Fibroblast of lung (primary cell): ENCODE measurements at regions not wholly inside any gene's neighbourhood (a gene's known extent, or its start where the extent isn't known, plus 50 kb on each side); places are given as distances from the start of the nearest gene placed in this dataset.

Experiments
- DNase-seq, 2 donors: peaks; one replicate each; pipeline versions ENCODE4 v3.0.0 to v3.0.0-alpha.2; 2010; ENCODE audit warnings: low read depth in 2 of 2
- H2AFZ ChIP-seq: 2 replicates; pipeline ENCODE4 v1.5.1; 2012; ENCODE audit warnings: low read length, control low read depth, inconsistent platforms
- H3K27ac ChIP-seq: 2 replicates; pipeline ENCODE4 v1.5.1; 2011; ENCODE audit warnings: low read length, control low read depth; ENCODE audit not compliant: insufficient read depth
- H3K27me3 ChIP-seq: 2 replicates; pipeline ENCODE4 v1.5.1; 2011; ENCODE audit warnings: mild to moderate bottlenecking, low read length; ENCODE audit not compliant: control insufficient read depth, insufficient read depth
- H3K36me3 ChIP-seq: 2 replicates; pipeline ENCODE4 v1.5.1; 2011; ENCODE audit warnings: low read length; ENCODE audit not compliant: control insufficient read depth, insufficient read depth
- H3K4me1 ChIP-seq: 2 replicates; pipeline ENCODE4 v1.5.1; 2011; ENCODE audit warnings: low read length; ENCODE audit not compliant: control insufficient read depth, insufficient read depth; ENCODE audit errors: extremely low read depth
- H3K4me2 ChIP-seq: 2 replicates; pipeline ENCODE4 v1.5.1; 2011; ENCODE audit warnings: low read length, control low read depth; ENCODE audit not compliant: insufficient read depth; ENCODE audit errors: extremely low read depth
- H3K4me3 ChIP-seq, 4 experiments: fragments of 200-600 bp in 1 of 4; sonication (generic) in 1 of 4; replicated peaks in 1 of 4; 2 replicates each; pipeline ENCODE4 v1.5.1; 2011 to 2016; ENCODE audit warnings: low read length in 4 of 4, low read depth in 3 of 4, mild to moderate bottlenecking in 3 of 4, control low read depth in 2 of 4, inconsistent platforms in 1 of 4, mixed read lengths in 1 of 4; ENCODE audit not compliant: insufficient read depth in 1 of 4; ENCODE audit errors: control extremely low read depth in 1 of 4
- H3K79me2 ChIP-seq: 2 replicates; pipeline ENCODE4 v1.5.1; 2012; ENCODE audit warnings: mild to moderate bottlenecking, low read length, inconsistent platforms; ENCODE audit not compliant: control insufficient read depth, insufficient read depth
- H3K9ac ChIP-seq: 2 replicates; pipeline ENCODE4 v1.5.1; 2011; ENCODE audit warnings: mild to moderate bottlenecking, low read length, control low read depth; ENCODE audit not compliant: insufficient read depth
- H3K9me3 ChIP-seq: 2 replicates; pipeline ENCODE4 v1.5.1; 2012; ENCODE audit warnings: low read depth, low read length; ENCODE audit not compliant: control insufficient read depth, insufficient read depth
- H4K20me1 ChIP-seq: 2 replicates; pipeline ENCODE4 v1.5.1; 2011; ENCODE audit warnings: low read length; ENCODE audit not compliant: control insufficient read depth, insufficient read depth; ENCODE audit errors: extremely low read depth
- CTCF ChIP-seq, 2 donors: IDR thresholded peaks in 1 of 2; conservative IDR thresholded peaks in 1 of 2; 1 replicate in 1 of 2; 2 replicates in 1 of 2; pipeline ENCODE4 v1.5.1; 2011 to 2012; ENCODE audit warnings: low read length in 2 of 2, control low read depth in 1 of 2, inconsistent platforms in 1 of 2, low read depth in 1 of 2, mild to moderate bottlenecking in 1 of 2
- EZH2 ChIP-seq: IDR thresholded peaks from 2 replicates; pipeline ENCODE4 v1.5.1; 2012; ENCODE audit warnings: low read length, control low read depth, mild to moderate bottlenecking; ENCODE audit errors: missing control alignments

DNA sequence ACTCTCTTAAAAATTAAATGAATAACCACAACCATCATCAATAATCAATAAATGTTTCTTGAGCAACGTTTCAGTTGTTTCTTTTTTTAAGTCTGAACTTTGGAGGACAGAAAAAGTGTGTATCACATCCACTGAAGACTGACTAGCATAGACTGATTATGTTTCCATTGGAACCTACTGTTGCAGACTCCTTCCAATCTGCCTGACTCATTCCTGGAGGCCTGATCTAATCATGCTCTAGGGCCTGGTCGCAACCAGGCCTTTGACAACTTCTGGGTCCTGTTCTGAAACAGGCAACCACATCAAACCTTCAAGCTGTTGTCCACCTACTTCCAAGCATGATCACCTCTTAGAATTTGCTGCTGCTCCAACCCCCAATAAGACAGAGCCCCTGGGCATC, 109.2 kb upstream of the NUDT7 start:
- H3K27ac ChIP-seq = no peak overlapping the region
- peak in 1 of 2 donors; percentile 5 for DNase-seq

GRCh38 chr16:77617553-77617952, 104.8 kb upstream of the NUDT7 start:
- Histone ChIP-seq H3K9ac (no peak overlapping the region), H3K27me3 (no peaks in the 10 kb centered on the region), H2AFZ (no peak overlapping the region), H3K4me2 (no peak overlapping the region), H3K36me3 (no peaks in the 10 kb centered on the region), H3K4me1 (no peaks in the 10 kb centered on the region), H3K9me3 (no peaks in the 10 kb centered on the region), H3K27ac (no peak overlapping the region), H4K20me1 (no peaks in the 10 kb centered on the region), H3K79me2 (no peaks in the 10 kb centered on the region), H3K4me3 (no peak overlapping the region)
- no peak for DNase-seq
- TF ChIP-seq CTCF (conservative IDR thresholded peaks at IDR 0.05 in 1 of 2, IDR thresholded peaks at IDR 0.05 in 1 of 2; ENCODE audit: low read depth in 1 of 2, low read length in 2 of 2) = no peak
- TF ChIP-seq EZH2 = no peak

More for the DNA sequence above, 109.2 kb upstream of the NUDT7 start:
- Histone ChIP-seq H3K9me3 (no peaks in the 10 kb centered on the region), H3K4me1 (no peaks in the 10 kb centered on the region), H3K36me3 (no peaks in the 10 kb centered on the region), H3K4me2 (no peak overlapping the region), H3K27me3 (no peaks in the 10 kb centered on the region), H3K4me3 (no peak overlapping the region), H4K20me1 (no peaks in the 10 kb centered on the region), H2AFZ (no peak overlapping the region), H3K9ac (no peak overlapping the region), H3K79me2 (no peaks in the 10 kb centered on the region)
- TF ChIP-seq EZH2 (no peak), CTCF (conservative IDR thresholded peaks at IDR 0.05 in 1 of 2, IDR thresholded peaks at IDR 0.05 in 1 of 2; ENCODE audit: low read depth in 1 of 2, low read length in 2 of 2) (no peak)

DNA sequence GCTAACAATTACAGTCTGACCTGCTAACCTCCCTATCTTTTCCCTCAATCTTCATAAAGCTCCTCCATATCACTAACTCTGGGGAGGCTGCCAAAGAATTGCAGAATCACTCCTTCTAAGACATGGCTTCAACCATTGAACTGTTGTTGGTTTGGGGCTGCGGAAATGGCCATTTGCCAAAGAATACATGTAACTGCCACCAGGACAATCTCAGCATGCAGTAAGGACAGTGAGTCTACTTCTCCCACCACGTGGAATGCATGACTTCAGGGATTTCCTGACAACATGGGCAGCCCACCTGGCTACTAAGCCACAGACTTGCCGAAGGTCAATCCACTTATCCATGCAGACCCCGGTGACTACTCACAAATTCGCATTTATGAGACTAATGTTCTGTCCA, 104.3 kb upstream of the NUDT7 start:
- no peaks in the 10 kb centered on the region for H3K27me3 ChIP-seq
- H4K20me1 ChIP-seq = no peaks in the 10 kb centered on the region
- no peaks in the 10 kb centered on the region for H3K9me3 ChIP-seq
- no peaks in the 10 kb centered on the region for H3K4me1 ChIP-seq
- DNase-seq = peak in 1 of 2 donors; percentile 23
- H3K27ac ChIP-seq = no peak overlapping the region
- no peak for TF ChIP-seq CTCF (conservative IDR thresholded peaks at IDR 0.05 in 1 of 2, IDR thresholded peaks at IDR 0.05 in 1 of 2; ENCODE audit: low read depth in 1 of 2, low read length in 2 of 2)
- no peak for TF ChIP-seq EZH2
- no peak overlapping the region for H3K9ac ChIP-seq
- no peaks in the 10 kb centered on the region for H3K79me2 ChIP-seq
- no peak overlapping the region for H3K4me3 ChIP-seq
- H3K4me2 ChIP-seq = no peak overlapping the region
- no peak overlapping the region for H2AFZ ChIP-seq
- no peaks in the 10 kb centered on the region for H3K36me3 ChIP-seq
